GM12878 (cell line): ENCODE measurements at regions not wholly inside any gene's neighbourhood (a gene's known extent, or its start where the extent isn't known, plus 50 kb on each side); places are given as distances from the start of the nearest gene placed in this dataset.

Source experiments
- ATAC-seq: fragments of 200-7000 bp; cut with Tn5 transposase; 3 replicates; pipeline ENCODE4 v1.9.1; 2020; ENCODE audit warnings: mild to moderate bottlenecking, moderate library complexity
- BruUV-seq: library from RNA; stranded (reverse); fragments of 400-500 nt; replicated peaks from 2 replicates; lab custom pipeline; 2021; lab: Mats Ljungman, UMichigan
- CTCF ChIA-PET: fragments of 300-600 bp; sonication (Branson Sonifier 250); formaldehyde crosslinking; extraction: SDS; loops from one replicate; lab custom pipeline; 2021; ENCODE audit warnings: inconsistent platforms; lab: Yijun Ruan, JAX
- POLR2A ChIA-PET: fragments of 350-600 bp; formaldehyde crosslinking; extraction: SDS; loops from one replicate; lab custom pipeline; 2021; ENCODE audit warnings: inconsistent platforms; lab: Charles Lee
- RAD21 ChIA-PET: fragments of 300-600 bp; sonication (Branson Sonifier 250); formaldehyde crosslinking; loops from one replicate; lab custom pipeline; 2023; ENCODE audit warnings: antibody characterized with exemption; ENCODE audit not compliant: unreplicated experiment; lab: Charles Lee
- SMC1A ChIA-PET: fragments of 300-600 bp; sonication (Branson Sonifier 250); formaldehyde crosslinking; loops from one replicate; lab custom pipeline; 2023; ENCODE audit not compliant: unreplicated experiment, uncharacterized antibody; lab: Charles Lee
- DNase-seq: peaks from one replicate; pipeline ENCODE4 v3.0.0-alpha.2; 2011; ENCODE audit warnings: low read depth, low spot score
- FAIRE-seq: peaks from 3 replicates; lab custom pipeline; 2011; peaks lifted over from hg19 to GRCh38; lab: Jason Lieb, UNC
- H2AFZ ChIP-seq: 2 replicates; pipeline ENCODE4 v1.6.0; 2011; ENCODE audit warnings: low read depth, low read length, control low read depth; ENCODE audit not compliant: control insufficient read depth
- H3K27ac ChIP-seq: 2 replicates; pipeline ENCODE4 v1.5.1; 2011; ENCODE audit warnings: control low read depth; ENCODE audit not compliant: control insufficient read depth, insufficient read depth
- H3K27me3 ChIP-seq, 2 experiments: replicated peaks in 1 of 2; 2 replicates each; pipeline versions ENCODE4 v1.6.0 to v1.6.1; 2011; ENCODE audit warnings: low read length in 1 of 2; ENCODE audit not compliant: control insufficient read depth in 2 of 2, insufficient read depth in 2 of 2
- H3K36me3 ChIP-seq, 2 experiments: 2 replicates each; pipeline ENCODE4 v1.5.1; 2011; ENCODE audit warnings: low read length in 1 of 2; ENCODE audit not compliant: control insufficient read depth in 2 of 2, insufficient read depth in 2 of 2
- H3K4me1 ChIP-seq: 2 replicates; pipeline ENCODE4 v1.6.1; 2011; ENCODE audit warnings: mild to moderate bottlenecking, low read length, moderate library complexity, mixed read lengths; ENCODE audit not compliant: control insufficient read depth, insufficient read depth
- H3K4me2 ChIP-seq: 2 replicates; pipeline ENCODE4 v1.6.0; 2011; ENCODE audit warnings: control low read depth; ENCODE audit not compliant: control insufficient read depth, insufficient read depth
- H3K4me3 ChIP-seq: fragments of 200-600 bp; sonication (generic); 2 replicates; pipeline ENCODE4 v1.5.1; 2016
- H3K79me2 ChIP-seq: 2 replicates; pipeline ENCODE4 v1.6.0; 2011; ENCODE audit warnings: low read length; ENCODE audit not compliant: control insufficient read depth, insufficient read depth
- H3K9ac ChIP-seq: 2 replicates; pipeline ENCODE4 v1.8.0; 2011; ENCODE audit warnings: low read length, control low read depth, mixed read lengths; ENCODE audit not compliant: control insufficient read depth, insufficient read depth
- H3K9me3 ChIP-seq: replicated peaks from 3 replicates; pipeline ENCODE4 v1.5.1; 2011; ENCODE audit warnings: mild to moderate bottlenecking, low read length; ENCODE audit not compliant: control insufficient read depth, insufficient read depth
- H4K20me1 ChIP-seq: 2 replicates; pipeline ENCODE4 v1.6.0; 2011; ENCODE audit not compliant: control insufficient read depth, insufficient read depth
- ATF7 ChIP-seq: fragments of 450-650 bp; IDR thresholded peaks from 2 replicates; pipeline ENCODE4 v1.6.1; 2016; ENCODE audit warnings: low read depth, mild to moderate bottlenecking
- BCL11A ChIP-seq: IDR thresholded peaks from 2 replicates; pipeline ENCODE4 v1.6.1; 2011; ENCODE audit warnings: low read depth, low read length
- CEBPZ ChIP-seq: fragments of 150-350 bp; IDR thresholded peaks from 2 replicates; pipeline ENCODE4 v1.6.1; 2016; ENCODE audit warnings: low read depth, low read length
- CHD1 ChIP-seq: IDR thresholded peaks from 2 replicates; pipeline ENCODE4 v1.6.1; 2012; ENCODE audit warnings: low read depth, low read length, improper control_type of control experiment
- CHD2 ChIP-seq: IDR thresholded peaks from 2 replicates; pipeline ENCODE4 v1.6.1; 2011; ENCODE audit warnings: low read depth, low read length, improper control_type of control experiment, borderline replicate concordance
- CREB1 ChIP-seq: IDR thresholded peaks from 2 replicates; pipeline ENCODE4 v1.6.1; 2012; ENCODE audit warnings: low read depth, mild to moderate bottlenecking, inconsistent platforms
- FOXM1 ChIP-seq: IDR thresholded peaks from 2 replicates; pipeline ENCODE4 v1.6.1; 2012; ENCODE audit warnings: low read depth, mild to moderate bottlenecking, inconsistent platforms, low read length, moderate library complexity
- GATAD2B ChIP-seq: fragments of 450-650 bp; conservative IDR thresholded peaks from 2 replicates; pipeline ENCODE4 v1.6.1; 2017; ENCODE audit warnings: low read depth, mild to moderate bottlenecking, moderate library complexity
- HDAC2 ChIP-seq: fragments of 200-600 bp; sonication (generic); IDR thresholded peaks from 2 replicates; pipeline ENCODE4 v1.6.1; 2017
- IKZF1 ChIP-seq: fragments of 450-650 bp; conservative IDR thresholded peaks from 2 replicates; pipeline ENCODE4 v1.6.1; 2017; ENCODE audit warnings: antibody characterized with exemption, mild to moderate bottlenecking
- IKZF2 ChIP-seq, 2 experiments: fragments of 450-650 bp; IDR thresholded peaks; 2 replicates each; pipeline ENCODE4 v1.6.1; 2017; ENCODE audit warnings: mild to moderate bottlenecking in 2 of 2, moderate library complexity in 2 of 2
- NFXL1 ChIP-seq: fragments of 450-650 bp; IDR thresholded peaks from 2 replicates; pipeline ENCODE4 v1.6.1; 2017; ENCODE audit warnings: antibody characterized with exemption, mild to moderate bottlenecking, borderline replicate concordance
- NFYA ChIP-seq: IDR thresholded peaks from 2 replicates; pipeline ENCODE4 v1.6.1; 2011; ENCODE audit warnings: low read depth, mild to moderate bottlenecking, low read length, improper control_type of control experiment, borderline replicate concordance
- NR2C1 ChIP-seq: fragments of 450-650 bp; IDR thresholded peaks from 2 replicates; pipeline ENCODE4 v1.6.1; 2017; ENCODE audit warnings: antibody characterized with exemption, mild to moderate bottlenecking, moderate library complexity
- SMC3 ChIP-seq: IDR thresholded peaks from 2 replicates; pipeline ENCODE4 v1.6.1; 2011; ENCODE audit warnings: low read length, improper control_type of control experiment, borderline replicate concordance
- SPI1 ChIP-seq: IDR thresholded peaks from 2 replicates; pipeline ENCODE4 v1.6.1; 2011; ENCODE audit warnings: low read depth, mild to moderate bottlenecking, low read length, moderate library complexity, borderline replicate concordance; ENCODE audit not compliant: insufficient read depth
- SREBF1 ChIP-seq: IDR thresholded peaks from 2 replicates; pipeline ENCODE4 v1.6.1; 2012; ENCODE audit warnings: mild to moderate bottlenecking, low read length
- SUZ12 ChIP-seq: fragments of 200-600 bp; sonication (generic); IDR thresholded peaks from one replicate; pipeline ENCODE4 v1.6.1; 2018; ENCODE audit warnings: antibody characterized with exemption, mild to moderate bottlenecking; ENCODE audit not compliant: unreplicated experiment
- ZBED1 ChIP-seq: IDR thresholded peaks from 2 replicates; pipeline ENCODE4 v1.6.1; 2016; ENCODE audit warnings: borderline replicate concordance
- WGBS: methylation state at CpG from one replicate; pipeline ENCODE4 v1.1.6; 2016; ENCODE audit warnings: low lambda C conversion rate; ENCODE audit not compliant: insufficient replicate concordance, insufficient coverage; ENCODE audit errors: missing lambda C conversion rate; 5-methylcytosine and 5-hydroxymethylcytosine counted together
- in situ Hi-C: fragments of 300-500 bp; cut with MboI; formaldehyde crosslinking; loops from 9 replicates; pipeline ENCODE4 v1.14.3; 2018; ENCODE audit warnings: mixed read lengths
- intact Hi-C: fragments of 100-400 bp; cut with micrococcal nuclease; formaldehyde crosslinking; loops from one replicate; pipeline ENCODE4 v1.14.2; 2022; ENCODE audit not compliant: unreplicated experiment

- intact Hi-C loops (no loop called here), in situ Hi-C loops (no loop called here)
- no peaks in the 10 kb centered on the region for H3K36me3 ChIP-seq
- no TSS peak for BruUV-seq
- no peak for ATAC-seq
- H2AFZ ChIP-seq, result no peak overlapping the region
- no peak overlapping the region for H3K27ac ChIP-seq
- DNase-seq, result no peak
- H3K4me3 ChIP-seq, result no peak overlapping the region
- CTCF ChIA-PET, result interaction anchor here (0.8 to 1.0 kb wide), 2 partner anchors 10 to 12 kb away, joined by 3 read pairs; no protein-coding TSS in a partner anchor
- FAIRE-seq, result no peak
- 70% methylated on average over 5 of the region's 5 CpGs for WGBS
- SMC1A ChIA-PET, result interaction anchor here (0.8 kb wide), 1 partner anchor 10 kb away, joined by 3 read pairs; no protein-coding TSS in a partner anchor
- peaks cover 1% of the 10 kb centered on the region; the same call in 1 of the 3 replicates for H3K9me3 ChIP-seq
- no peaks in the 10 kb centered on the region for H3K4me1 ChIP-seq
- no peaks in the 10 kb centered on the region for H4K20me1 ChIP-seq
- POLR2A ChIA-PET, result no interaction called here
- RAD21 ChIA-PET, result no interaction called here
- no peaks in the 10 kb centered on the region for H3K27me3 ChIP-seq
- H3K79me2 ChIP-seq, result no peaks in the 10 kb centered on the region
- TF ChIP-seq IKZF1 (no peak), ZBED1 (no peak), CHD2 (no peak), NR2C1 (no peak), ATF7 (no peak), CREB1 (no peak), CEBPZ (no peak), HDAC2 (no peak), IKZF2 (IDR thresholded peaks at IDR 0.05) (no peak), BCL11A (no peak), SMC3 (no peak), GATAD2B (no peak), NFYA (no peak), SREBF1 (no peak), NFXL1 (no peak), SUZ12 (no peak), FOXM1 (no peak), CHD1 (no peak), SPI1 (no peak)
- no peak overlapping the region for H3K4me2 ChIP-seq
- H3K9ac ChIP-seq, result no peak overlapping the region
Observed at GRCh38 chr5:65094279-65094678, 325.5 kb downstream of the CWC27 start.
